ENCODE measurements at regions not wholly inside any gene's neighbourhood (a gene's known extent, or its start where the extent isn't known, plus 50 kb on each side); places are given as distances from the start of the nearest gene placed in this dataset.

DNA sequence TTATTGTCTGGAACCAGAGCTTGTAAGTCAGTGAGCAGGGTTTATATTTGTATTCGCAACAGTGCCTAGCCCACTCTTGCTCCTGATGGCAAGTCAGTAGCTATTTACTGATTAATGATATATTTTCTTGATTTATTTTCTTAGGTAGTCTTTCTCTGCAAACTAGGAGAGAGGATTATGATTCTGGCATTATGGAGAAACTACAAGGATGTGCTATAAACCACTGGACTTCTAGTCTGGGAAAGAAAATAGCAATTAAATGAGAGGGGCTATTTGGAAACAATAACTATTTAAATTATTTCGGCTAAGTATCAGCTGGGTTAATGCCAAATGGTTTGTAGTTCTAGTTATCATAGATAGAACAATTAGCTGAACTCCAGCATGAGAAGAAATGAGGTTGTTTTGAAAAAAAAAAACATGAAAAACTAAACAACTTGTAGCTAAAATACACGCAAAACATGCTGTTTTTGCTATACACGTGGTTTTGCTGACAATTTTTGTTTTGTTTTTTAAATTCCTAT lies 304.9 kb upstream of the TCF21 start:
- DNase-seq (ENCODE audit: low spot score in 2 of 2): no peak
- Histone ChIP-seq H3K36me3 (no peaks in the 10 kb centered on the region), H3K4me3 (no peak overlapping the region), H3K27ac (no peak overlapping the region), H3K27me3 (no peaks in the 10 kb centered on the region), H3K9me3 (peaks cover 0 to 4% (median 0%) of the 10 kb centered on the region in 4 donors), H3K4me1 (no peaks in the 10 kb centered on the region)
- no peak for TF ChIP-seq EP300 (IDR thresholded peaks at IDR 0.05)
- TF ChIP-seq, protein P1, sequence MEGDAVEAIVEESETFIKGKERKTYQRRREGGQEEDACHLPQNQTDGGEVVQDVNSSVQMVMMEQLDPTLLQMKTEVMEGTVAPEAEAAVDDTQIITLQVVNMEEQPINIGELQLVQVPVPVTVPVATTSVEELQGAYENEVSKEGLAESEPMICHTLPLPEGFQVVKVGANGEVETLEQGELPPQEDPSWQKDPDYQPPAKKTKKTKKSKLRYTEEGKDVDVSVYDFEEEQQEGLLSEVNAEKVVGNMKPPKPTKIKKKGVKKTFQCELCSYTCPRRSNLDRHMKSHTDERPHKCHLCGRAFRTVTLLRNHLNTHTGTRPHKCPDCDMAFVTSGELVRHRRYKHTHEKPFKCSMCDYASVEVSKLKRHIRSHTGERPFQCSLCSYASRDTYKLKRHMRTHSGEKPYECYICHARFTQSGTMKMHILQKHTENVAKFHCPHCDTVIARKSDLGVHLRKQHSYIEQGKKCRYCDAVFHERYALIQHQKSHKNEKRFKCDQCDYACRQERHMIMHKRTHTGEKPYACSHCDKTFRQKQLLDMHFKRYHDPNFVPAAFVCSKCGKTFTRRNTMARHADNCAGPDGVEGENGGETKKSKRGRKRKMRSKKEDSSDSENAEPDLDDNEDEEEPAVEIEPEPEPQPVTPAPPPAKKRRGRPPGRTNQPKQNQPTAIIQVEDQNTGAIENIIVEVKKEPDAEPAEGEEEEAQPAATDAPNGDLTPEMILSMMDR (IDR thresholded peaks at IDR 0.05): no peak
- WGBS, 2 donors: 75 to 78% methylated on average over 4 of the region's 4 CpGs

DNA sequence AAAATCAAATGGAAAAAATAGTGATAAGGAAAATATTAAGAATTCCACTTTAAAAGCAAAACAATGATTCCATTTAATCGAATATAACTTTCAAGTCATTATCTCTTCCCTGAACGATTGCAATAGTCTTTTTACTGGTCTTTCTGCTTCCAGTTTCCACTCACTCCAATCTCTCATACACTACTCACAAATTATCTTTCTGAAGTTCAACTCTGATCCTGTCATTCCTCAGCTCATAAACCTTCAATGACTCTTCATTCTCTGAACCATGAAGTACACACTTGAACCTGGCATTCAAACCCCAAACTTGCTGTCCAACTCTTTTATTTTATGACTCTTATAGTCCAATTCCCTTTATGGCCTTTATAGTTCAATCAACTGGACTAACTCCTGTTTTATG lies 304.1 kb upstream of the TCF21 start:
- TF ChIP-seq, protein P1 (IDR thresholded peaks at IDR 0.05): no peak
- TF ChIP-seq POLR2A (IDR thresholded peaks at IDR 0.05) (no peak), EP300 (IDR thresholded peaks at IDR 0.05) (no peak)

DNA sequence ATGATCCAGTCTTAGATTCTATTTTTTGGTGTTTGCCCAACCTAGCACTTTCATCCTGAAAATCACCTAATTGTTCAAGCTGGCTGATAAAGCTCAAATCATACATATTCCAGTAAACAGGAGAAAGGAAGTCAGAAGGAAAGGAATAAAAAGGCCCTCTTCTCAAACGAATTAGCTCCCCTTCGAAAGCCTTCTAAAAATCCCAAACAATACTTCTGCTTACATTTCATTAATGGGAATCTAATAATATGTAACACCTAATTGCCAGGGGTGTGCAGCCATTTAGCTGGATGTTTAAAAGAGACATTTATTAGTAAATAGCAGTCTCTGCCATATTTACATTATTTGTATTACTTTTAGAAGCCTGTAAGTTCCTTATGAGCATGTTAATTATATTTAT lies 302.9 kb upstream of the TCF21 start:
- Histone ChIP-seq H3K27me3 (no peaks in the 10 kb centered on the region), H3K9me3 (peaks cover 0 to 4% (median 0%) of the 10 kb centered on the region in 4 donors), H3K4me3 (no peak overlapping the region), H3K36me3 (no peaks in the 10 kb centered on the region), H3K27ac (no peak overlapping the region), H3K4me1 (no peaks in the 10 kb centered on the region)
- TF ChIP-seq, protein P1 (IDR thresholded peaks at IDR 0.05): no peak
- TF ChIP-seq EP300 (IDR thresholded peaks at IDR 0.05) (no peak), POLR2A (IDR thresholded peaks at IDR 0.05) (no peak)
- 84 to 85% methylated on average over 2 of the region's 2 CpGs for WGBS, 2 donors
- DNase-seq (ENCODE audit: low spot score in 2 of 2): no peak

More for the DNA sequence above, 304.1 kb upstream of the TCF21 start:
- Histone ChIP-seq H3K36me3 (no peaks in the 10 kb centered on the region), H3K27me3 (no peaks in the 10 kb centered on the region), H3K9me3 (peaks cover 0 to 4% (median 0%) of the 10 kb centered on the region in 4 donors), H3K27ac (no peak overlapping the region), H3K4me1 (no peaks in the 10 kb centered on the region), H3K4me3 (no peak overlapping the region)
- WGBS, 2 donors: 49 to 51% methylated on average over 2 of the region's 2 CpGs
- DNase-seq (ENCODE audit: low spot score in 2 of 2): no peak

DNA sequence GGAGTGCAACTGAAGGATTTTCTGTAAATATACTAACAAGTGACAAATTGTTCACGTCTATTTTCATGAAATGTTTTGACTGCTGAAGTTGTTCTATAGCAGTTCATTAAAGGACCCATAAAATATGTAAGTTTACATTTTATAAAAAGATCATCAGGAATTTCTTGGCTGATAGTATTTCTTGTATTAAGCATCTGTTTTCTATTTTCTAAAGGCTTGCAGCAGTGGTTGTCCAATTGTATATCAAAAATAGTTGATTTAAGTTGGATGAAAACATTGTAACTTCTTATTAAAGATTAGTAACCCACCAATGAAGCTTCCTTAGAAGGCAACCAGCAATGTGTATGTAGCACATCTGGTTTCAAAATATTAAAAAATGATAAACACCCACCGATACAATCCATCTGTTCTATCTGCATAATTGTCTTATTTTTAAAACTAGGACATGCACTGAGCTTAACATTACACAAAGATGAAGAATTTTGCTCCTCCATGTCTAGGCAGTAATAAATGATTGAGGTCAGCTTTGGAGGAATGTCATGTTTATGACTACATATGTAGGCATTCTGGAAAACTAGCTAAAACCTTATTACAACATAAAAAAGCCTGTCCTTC lies 301.3 kb upstream of the TCF21 start:
- Histone ChIP-seq H3K4me3 (no peak overlapping the region), H3K27me3 (no peaks in the 10 kb centered on the region), H3K27ac (no peak overlapping the region), H3K36me3 (no peaks in the 10 kb centered on the region), H3K9me3 (no peaks in the 10 kb centered on the region), H3K4me1 (no peaks in the 10 kb centered on the region)
- TF ChIP-seq, protein P1 (IDR thresholded peaks at IDR 0.05): no peak
- TF ChIP-seq POLR2A (IDR thresholded peaks at IDR 0.05): no peak
- TF ChIP-seq EP300 (IDR thresholded peaks at IDR 0.05): no peak
- 47 to 56% methylated on average over 2 of the region's 2 CpGs for WGBS, 2 donors
- no peak for DNase-seq (ENCODE audit: low spot score in 2 of 2)

DNA sequence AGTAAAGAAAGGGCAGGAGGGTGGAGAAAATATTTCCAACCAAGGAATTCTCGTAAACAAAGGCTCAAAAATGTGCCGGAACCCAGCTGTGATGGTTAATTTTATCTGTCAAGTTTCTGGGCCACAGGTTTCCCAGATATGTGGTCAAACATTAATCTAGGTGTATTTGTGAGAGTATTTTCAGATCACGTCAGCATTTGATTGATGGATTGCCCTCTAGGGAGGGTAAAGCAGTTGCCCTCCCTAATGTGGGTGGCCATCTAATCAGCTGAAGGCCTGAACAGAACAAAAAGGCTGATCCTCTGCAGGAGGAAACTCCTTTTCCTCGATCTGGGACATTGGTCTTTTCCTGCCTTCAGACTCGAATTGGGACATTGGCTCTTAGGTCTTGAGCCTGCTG lies 298.7 kb upstream of the TCF21 start:
- 72 to 79% methylated on average over 5 of the region's 5 CpGs for WGBS, 2 donors

More for the DNA sequence above, 298.7 kb upstream of the TCF21 start:
- no peaks in the 10 kb centered on the region for H3K9me3 ChIP-seq
- H3K4me1 ChIP-seq: no peaks in the 10 kb centered on the region
- H3K27me3 ChIP-seq: no peaks in the 10 kb centered on the region
- no peaks in the 10 kb centered on the region for H3K36me3 ChIP-seq
- H3K27ac ChIP-seq: no peak overlapping the region
- no peak for TF ChIP-seq EP300 (IDR thresholded peaks at IDR 0.05)
- H3K4me3 ChIP-seq: no peak overlapping the region
- DNase-seq (ENCODE audit: low spot score in 2 of 2): no peak

Measured in tibial nerve (tissue), 4 donors.